HUDEP-2 (cell line): ENCODE measurements at regions not wholly inside any gene's neighbourhood (a gene's known extent, or its start where the extent isn't known, plus 50 kb on each side); places are given as distances from the start of the nearest gene placed in this dataset.

ENCODE experiments used
- DNase-seq, 76 experiments: peaks; one replicate each; lab custom pipeline; 2025; ENCODE audit not compliant: unreplicated experiment in 76 of 76; lab: John Stamatoyannopoulos, UW

- DNase-seq = peak in 4 of 76 experiments; percentile 3 to 19 (median 8)
These were observed 383.1 kb upstream of the ID2 start for GRCh38 chr2:8298783-8299182.

DNA sequence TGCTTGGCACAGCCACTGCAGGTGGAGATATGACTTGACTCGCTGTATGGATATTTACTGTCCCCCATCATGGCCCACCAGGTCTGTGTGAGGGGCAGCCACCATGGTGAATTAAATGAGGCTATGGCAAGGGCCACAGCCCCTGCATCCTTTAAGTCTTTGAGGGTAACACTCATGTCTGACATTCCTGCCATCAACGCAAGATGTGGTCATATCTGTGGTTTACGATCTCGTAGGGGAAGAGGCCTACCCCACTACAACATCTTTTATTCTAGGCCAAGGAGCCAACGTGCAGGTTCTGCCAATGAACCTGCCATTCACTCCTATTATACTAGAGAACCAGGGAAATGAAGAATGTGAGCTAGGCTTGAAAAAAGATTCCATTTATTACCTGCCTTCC is 381.6 kb upstream of the ID2 start:
- DNase-seq = no peak

- no peak for DNase-seq
These were observed 381.0 kb upstream of the ID2 start for GRCh38 chr2:8300905-8301304.

DNA sequence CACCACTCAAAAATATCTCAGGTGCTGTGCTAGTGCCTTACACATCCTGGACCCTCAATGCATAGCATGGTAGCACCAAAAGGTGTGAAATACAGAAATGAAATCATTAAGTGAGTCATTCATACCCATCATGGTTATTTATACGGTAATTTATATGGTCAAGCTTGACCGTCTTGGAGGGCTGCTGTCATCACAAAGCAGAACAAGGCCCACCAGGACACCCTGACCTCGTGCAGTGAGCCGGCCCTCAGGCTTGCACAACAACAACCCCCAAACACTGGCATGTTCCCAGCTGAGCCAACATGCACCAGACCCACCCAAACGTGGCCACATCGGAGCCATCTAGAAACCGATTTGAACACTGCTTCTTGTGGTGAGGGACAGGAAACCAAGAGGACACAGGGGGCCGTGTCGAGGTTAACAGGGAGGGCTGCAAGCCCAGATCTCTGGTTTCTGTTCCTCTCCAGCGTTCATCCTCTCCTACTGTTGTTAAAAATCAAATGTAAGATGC is 378.5 kb upstream of the ID2 start:
- peak in 6 of 76 experiments; percentile 2 to 42 (median 14) for DNase-seq

DNA sequence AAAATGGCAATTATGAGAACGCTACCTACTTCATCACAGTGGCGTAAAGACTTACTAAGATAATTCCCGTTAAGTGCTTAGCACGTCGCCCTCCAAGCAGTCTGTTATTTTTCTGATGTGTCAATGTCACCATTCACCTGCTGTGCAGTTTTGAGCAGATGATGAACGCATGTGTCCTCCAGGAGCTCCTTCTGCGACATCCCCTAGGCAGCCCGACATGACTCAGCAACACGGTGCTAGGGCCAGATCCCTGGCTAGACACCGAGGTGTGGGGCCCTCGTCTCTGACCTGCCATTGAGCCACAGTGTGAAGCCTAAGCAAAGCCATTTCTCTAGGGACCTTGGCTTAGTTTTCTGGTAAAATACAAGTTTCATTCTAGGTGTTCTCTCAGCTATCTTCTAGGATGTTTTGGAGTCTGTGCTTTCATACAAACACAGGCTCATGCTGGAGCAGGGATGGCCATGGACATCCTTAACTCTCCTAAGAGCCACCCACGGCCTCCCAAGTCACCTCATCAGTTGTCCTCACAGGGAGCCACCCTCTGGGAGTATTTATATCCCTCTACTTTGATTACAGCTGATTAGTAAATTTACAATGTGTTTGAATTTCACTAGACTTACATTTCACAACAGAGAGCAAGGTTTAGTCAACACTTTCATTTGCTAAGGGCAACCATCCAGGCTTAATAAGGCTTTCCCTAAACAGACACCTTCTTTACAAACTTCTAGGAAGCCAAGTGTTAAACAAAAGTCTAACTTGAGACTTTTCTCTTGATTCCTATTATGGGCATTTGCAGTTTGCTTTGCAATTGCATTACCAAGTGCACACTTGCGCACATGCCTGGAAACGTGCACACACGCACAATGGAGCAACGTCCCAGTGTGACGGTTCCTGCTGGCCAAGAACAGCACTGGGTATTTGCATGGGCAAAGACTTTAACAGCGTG is 376.8 kb upstream of the ID2 start:
- DNase-seq = no peak

DNA sequence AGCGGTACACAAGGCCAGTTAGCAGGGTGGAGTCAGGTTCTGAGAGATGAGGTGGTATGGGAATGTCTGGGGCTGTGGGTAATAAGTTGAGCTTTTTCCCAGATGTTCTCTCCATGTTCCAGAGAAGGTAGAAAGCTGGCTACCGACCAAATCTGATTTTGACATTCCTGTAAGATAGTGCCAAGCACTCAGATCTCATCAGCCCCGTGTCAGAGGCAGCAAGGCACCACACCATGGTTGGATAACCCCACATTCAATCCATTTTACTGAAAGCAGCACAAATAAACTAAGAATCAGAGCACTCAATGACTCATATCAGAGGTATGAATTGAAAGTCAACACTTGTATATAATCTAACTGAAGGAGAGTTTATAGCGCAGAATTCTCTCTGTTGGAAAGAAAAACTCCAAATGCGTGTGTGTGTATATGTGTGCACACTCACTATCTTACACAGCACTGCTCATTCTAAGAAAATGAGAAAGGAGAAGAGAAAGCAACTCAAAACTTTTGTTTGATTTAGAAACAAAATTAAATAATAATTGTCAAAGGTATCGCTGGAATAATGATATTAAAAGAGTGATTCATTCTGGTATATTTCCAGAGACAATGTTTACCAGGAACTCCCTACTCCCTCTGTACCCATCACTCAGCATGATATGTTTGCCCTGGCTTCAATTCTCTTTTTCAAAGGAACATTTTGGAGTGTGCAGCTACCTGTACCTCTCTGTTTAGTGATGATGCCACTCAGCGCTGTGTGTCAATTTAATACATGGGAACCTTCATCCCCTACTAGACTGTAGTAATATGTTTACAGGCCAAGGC is 375.1 kb upstream of the ID2 start:
- no peak for DNase-seq

- no peak for DNase-seq
These were observed 374.2 kb upstream of the ID2 start for GRCh38 chr2:8307606-8308180.

DNA sequence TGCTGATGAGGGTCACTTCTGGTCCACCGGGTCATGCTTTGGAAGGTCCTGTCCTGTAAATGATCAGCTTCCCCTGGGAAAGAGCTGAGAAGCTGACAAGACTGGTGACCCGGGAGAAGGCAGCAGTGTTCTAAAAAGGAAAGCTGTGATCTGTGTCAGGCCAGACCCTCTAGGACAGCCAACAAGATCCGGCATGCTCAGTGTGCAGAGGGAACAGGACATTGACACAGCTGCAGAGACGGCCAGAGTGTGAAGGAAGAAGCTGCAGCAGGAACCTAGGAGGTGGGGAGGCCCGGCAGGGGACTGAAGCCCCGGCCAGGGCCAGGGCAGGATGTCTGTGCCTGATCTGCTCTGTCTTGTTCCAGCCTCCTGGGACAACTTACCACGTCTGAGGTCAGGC is 372.7 kb upstream of the ID2 start:
- no peak for DNase-seq

GRCh38 chr2:8310557-8311455 is 371.1 kb upstream of the ID2 start:
- DNase-seq = peak in 5 of 76 experiments; percentile 4 to 20 (median 12)

- no peak for DNase-seq
These were observed 369.6 kb upstream of the ID2 start for GRCh38 chr2:8312221-8312620.

DNA sequence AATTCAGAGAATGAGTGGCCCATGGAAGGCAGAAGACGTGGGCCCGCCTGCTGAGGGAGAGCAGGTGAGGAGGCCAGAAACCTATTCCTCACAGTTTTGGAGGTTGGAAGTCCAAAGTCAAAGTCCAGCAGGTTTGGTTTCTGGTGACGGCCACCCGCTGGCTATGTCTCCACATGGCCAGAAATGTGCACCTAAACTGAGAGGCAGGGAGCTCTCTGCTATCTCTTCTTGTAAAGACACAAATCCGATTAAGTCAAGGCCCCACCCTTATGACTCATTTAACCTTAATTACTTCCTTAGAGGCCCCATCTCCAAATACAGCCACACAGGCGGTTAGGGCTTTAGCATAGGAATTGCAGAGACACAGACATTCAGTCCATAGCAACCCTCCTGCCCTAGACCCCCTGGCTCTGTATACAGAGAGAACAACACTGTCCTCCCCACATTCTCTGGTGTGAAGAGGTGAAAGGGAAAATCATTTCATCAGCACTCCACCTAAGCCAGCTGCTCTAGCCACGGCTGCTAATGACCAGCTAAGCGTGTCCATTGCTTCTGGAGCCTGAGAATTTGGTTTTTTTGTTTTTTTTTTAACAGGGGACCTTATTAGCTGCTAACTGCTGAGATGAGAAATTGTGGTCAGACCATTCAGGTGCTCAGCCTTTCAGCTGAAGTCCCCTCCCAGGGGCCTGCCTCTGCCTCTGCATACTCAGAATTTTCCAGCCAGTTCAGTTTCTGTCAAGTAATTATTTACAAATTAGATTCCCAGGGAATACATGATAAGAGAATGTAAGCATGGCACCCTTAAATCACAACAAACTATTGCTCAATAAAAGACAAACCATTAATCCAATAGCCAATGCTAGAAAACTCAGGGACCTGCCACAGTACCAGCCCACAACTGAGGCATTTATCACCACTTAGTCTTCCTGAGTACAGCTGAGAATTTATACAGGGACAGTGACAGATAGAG is 368.7 kb upstream of the ID2 start:
- peak in 56 of 76 experiments; percentile 8 to 86 (median 44) for DNase-seq

- DNase-seq = peak in 67 of 76 experiments; percentile 9 to 83 (median 61)
These were observed 367.8 kb upstream of the ID2 start for GRCh38 chr2:8314063-8314462.

GRCh38 chr2:8315531-8316165 is 366.2 kb upstream of the ID2 start:
- DNase-seq = peak in 6 of 76 experiments; percentile 6 to 34 (median 12)

DNA sequence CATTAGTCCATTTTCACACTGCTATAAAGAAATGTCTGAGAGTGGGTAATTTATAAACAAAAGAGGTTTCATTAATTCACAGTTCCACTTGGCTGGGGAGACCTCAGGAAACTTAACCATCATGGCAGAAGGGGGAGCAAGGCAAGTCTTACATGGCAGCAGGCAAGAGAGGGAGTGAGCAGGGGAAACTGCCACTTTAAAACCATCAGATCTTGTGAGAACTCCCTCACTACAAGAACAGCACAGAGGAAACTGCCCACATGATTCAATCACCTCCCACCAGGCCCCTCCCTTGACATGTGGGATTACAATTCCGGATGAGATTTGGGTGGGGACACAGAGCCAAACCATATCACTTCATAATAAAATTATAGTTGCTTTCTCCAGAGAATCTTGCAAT is 365.5 kb upstream of the ID2 start:
- peak in 2 of 76 experiments; percentile 9 to 33 for DNase-seq

GRCh38 chr2:8317418-8317817 is 364.4 kb upstream of the ID2 start:
- DNase-seq = no peak

DNA sequence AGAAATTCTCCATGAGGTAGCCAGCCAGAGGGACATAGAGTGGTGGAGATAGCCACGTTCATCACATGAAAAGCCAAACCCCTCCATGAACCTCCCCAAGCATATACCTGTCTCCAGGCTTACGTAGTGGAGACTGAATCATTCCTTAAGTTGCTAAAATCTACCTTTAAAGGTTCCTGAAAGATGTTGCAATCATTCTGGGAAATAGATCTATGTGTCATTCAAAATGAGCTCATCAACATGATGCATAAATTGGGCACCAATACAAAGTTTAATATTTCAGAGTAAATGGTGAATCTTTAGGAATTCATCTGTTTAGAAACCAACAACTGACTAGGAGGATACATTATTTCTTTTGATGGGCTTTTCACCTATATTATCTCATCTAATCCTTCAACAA is 362.6 kb upstream of the ID2 start:
- no peak for DNase-seq

DNA sequence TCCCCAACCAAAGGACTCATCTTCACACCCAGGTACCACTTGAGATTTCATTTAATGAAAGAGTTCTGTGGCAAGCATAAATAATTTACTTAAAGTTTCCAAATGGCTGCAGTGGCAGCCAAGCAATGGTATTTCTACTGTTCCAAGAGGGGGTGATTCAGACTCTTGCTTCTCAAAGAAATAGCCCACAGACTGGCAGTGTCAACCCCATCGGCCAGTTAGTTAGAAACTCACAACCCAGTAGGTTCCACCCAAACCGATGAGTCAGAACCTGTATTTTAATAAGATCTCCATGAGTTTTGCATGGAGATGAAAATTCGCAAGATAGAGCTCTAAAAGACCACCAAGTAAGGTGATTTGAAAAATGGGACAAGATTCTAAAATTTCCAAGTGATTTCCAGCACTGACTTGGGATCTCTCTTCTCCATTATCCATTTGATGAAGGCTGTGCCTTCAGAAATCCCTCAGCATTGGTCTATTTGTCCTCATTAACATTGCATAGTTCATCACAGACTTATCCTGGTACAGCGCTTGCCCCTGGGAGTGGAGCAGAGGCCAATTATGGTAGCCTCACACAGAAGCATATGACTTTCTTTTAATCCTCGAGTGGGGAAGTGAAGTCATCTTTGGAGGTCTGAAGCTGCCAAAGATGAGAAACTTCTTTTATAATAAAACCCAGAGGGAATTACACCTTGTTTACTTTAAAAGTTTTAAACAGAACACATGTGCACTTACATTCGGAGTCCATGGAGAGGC is 361.4 kb upstream of the ID2 start:
- DNase-seq = no peak

- no peak for DNase-seq
These were observed 359.2 kb upstream of the ID2 start for GRCh38 chr2:8322634-8323033.
